Fibroblast of peridontal ligament (primary cell): ENCODE measurements at regions not wholly inside any gene's neighbourhood (a gene's known extent, or its start where the extent isn't known, plus 50 kb on each side); places are given as distances from the start of the nearest gene placed in this dataset.
A peak's percentile ranks its signal among the peaks of the same experiment; 100 is the strongest.

Experiments
- DNase-seq: peaks from one replicate; pipeline ENCODE4 v3.0.0-alpha.2; 2010; ENCODE audit errors: extremely low read depth

DNA sequence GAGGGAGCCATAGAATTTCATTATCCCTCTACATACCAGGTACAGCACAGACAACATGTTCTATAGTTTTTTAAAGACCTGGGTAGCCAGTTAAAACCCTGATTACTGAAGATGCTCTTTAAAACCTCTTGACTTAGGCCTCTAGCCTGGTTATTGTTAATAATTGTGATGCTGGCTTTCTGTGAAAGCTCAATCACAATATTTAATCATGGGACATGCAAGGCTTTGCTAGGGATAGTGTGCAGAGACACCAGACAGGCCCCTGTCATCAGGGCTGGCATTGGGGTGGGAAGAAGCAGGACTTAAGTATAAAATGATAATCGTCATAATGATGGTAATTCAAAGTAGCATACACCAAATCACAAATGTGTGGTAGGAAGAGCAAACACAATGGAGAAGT lies 274.4 kb downstream of the PTBP2 start:
- no peak for DNase-seq

DNA sequence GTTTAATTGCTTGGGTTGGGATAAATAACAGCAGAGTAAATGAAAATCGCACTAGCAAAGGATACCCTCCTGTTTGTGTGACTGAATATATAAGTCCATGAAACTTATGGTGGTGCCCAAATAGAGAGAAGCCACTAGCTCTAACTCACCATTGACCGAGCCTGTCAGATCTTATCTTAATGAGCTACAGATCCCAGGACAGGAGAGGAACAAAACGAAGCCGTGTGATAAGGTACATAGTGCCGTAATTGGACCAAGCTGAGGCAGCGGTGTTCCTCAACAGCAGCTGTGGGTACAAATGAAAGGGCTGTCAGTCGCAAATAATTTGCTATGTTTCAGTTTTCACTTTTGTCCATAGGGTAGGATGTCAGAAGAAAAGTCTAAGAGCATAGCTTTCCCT lies 276.1 kb downstream of the PTBP2 start:
- DNase-seq: no peak

DNA sequence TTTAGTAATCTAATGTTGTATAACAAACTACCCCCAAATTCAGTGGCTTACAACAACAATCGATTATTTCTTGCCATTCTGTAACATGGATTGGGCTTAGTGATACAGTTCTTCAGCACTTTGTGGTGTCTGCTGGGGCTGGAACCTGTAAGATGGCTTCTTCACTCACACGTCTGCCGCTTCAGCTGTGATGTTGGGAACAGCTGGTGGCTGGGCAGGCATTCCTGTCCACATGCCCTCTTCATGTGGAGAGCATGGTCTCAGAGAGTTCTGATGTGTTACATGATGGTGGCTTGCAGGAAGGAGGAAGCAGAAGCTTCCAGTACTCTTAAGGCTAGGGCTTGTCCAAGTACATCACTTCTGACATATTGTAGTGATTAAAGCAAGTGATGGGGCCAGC lies 276.9 kb downstream of the PTBP2 start:
- DNase-seq: no peak

DNA sequence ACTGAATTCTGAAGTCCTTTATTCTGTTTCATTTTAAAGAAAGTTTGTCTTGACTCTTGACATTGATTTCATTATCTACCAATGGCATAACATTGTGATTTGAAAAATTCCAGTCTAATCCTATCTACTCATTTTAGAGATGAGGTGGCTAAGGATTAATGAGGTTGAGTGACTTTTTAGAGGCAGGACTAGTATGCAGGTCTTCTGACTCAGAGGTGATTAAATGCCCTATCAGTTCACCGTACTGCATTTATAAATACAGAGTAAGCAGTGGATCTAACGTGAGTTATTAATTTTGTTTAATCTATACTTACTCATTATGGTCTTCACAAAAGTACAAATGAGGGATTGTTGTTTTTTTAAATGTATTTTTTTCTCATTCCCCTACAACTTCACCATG lies 277.6 kb downstream of the PTBP2 start:
- DNase-seq: no peak

DNA sequence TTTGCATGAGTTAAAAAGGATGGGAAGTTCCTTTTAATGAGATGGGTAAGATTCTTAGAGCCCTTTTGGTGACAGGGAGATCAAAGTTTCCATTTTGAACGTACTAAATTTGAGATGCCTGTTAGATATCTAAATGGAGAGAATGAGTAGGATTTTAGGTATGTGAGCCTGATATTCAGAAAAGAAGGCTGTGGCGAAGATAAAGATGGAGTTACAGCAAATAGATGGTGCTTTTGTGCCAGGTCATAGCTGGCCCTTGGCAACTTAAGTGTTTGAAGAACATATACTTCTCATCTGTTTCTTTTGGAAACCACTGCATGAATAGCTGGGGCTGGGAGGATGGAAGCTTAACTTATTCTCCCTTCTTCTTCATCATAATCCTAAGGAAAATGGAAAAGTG lies 282.5 kb downstream of the PTBP2 start:
- peak; percentile 23 for DNase-seq

DNA sequence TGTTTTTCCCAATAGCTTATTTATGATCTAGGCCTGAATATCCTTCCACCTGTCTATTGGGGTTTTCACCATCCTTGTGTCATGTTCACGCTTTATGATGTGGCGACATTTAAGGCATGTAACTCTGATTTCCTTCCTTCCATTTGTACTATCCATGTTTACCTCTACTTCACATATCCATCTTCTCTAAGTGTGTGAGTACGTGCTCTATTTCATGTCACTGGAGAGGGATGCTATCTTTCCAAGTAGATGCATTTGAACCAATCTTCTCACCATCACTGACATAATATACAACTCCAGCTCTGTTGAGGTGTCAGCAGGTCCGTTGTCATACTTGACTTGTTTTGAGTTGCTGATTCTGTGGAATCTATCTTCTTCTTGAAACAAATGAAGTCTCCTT lies 283.2 kb downstream of the PTBP2 start:
- DNase-seq: no peak

DNA sequence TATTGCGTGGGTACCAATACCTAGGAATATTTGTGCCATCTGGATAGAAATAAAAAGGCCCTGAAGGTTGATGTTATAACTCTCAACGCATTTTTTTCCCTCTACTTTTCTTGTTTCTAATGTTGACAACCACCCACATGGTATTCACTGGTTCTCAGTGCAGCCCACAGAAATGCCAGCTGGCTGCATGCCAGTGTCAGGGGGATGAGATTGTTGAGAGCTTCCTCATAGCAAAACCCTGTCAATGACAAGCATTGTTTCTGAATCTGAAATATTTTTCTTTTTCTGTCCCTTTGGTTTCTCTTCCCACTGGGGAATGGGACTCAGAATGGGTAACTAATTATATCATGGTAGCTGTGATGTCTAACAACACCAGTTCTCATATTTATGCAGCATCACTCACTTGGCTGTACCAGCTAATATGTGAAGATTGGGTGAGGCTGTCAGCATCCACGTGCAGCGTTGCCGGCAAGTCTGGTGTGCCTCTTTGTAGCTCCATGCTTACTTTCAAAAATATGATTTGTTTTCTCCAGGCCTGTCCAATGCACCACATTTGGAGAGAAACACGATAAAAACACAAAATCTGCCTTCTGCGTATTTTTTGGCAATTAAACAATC lies 284.6 kb downstream of the PTBP2 start:
- DNase-seq: peak; percentile 67

DNA sequence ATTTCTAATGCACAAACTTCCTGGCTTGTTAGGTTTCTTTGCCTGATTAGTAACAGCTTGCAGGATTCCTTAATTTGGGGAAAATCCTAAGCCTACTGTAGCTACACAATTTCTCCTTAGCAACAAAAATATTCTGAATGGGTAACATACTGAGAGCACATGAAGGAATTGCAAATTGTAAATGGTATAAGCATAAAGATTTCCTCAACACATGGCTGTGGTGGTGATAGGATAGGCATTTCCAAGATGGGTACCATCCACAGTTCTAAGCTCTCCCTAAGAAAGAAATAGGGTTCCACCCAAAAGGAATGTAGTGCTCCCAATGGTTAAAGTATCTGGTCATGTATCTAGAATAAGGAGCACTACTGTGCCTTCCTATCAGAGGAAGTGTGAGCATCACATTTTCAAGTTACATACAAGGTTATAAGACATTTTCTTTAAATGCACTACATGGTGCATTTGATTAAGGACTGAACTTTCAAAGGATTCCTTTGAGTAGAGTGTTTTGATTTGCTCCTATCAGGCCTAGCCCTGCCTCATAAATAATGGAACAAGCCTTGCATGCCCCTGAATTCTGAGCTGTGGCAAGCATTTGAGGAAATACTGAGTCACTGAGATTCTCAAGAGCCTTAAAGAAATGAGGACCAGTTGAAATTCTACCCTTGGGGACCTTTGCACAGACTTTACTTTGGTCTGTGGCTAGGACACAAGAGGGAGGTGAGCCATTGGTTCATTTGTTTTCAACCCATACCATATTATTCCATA lies 286.4 kb downstream of the PTBP2 start:
- DNase-seq: peak; percentile 26

DNA sequence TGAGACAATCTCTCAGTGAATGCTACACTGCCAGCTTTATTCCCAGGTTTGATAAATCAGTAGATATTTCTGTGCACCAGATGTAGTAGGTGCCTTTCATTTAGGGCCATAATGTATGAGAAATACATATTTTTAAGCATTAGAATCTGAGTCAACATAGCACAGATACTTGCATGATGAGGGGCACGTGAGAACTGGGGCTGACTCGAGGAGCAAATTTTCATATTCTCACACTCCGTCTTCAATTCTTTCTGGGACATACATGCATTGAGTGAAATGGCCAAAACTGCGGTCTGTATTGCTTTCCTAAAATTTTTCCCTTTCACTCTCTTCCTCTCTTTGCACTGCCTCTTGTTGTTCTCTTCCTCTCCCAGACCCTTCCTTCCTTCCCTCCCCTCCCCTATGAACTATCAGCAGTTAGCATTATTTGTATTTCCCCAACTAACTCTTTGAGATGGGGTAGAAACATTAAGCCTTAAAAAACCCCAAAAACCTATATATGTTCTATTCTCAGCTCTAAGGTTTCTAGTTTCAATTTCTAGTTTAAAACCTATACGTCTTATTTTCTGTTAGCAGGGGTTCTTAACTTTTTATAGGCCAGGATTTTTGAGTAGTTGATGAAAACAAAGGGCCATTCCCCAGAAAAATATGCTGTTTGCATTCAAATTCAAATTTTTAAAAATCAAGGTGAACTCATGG lies 289.1 kb downstream of the PTBP2 start:
- DNase-seq: no peak

DNA sequence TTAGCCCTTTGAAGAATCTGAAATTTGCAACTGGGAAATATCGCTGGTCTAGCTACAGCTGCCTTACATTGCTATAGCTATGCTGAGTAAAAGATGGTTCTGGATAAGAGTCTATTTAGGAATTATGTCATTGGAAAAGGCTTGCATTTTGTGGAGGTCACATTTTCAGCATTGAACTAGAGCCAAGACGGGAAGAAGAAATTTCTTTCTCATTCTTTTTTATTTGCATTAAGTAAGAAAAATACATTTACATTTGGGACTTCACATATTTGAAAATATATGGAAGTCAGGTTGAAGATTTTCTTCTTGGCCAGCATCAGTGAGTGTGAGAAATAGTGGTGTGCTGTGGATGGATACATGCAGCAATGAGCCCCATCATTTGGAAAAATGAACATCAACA lies 291.6 kb downstream of the PTBP2 start:
- DNase-seq: no peak

DNA sequence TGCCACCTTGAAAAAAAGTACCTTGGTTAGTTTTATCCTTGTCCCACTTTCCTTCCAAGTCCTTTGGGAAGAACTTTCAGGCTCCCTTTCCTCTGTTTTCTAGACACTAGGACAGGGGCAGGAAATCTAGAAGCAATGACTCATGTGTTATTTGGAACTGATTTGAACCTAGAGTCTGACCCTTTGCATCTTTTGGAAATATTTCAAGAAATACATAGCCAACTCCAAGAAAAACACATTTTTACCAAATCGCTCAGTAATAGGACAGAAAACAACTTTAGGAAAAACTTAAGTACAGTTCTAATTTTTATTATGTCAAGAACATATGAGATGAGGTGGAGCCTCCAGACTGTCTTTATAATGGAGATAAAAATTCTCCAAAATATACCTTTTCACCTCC lies 292.4 kb downstream of the PTBP2 start:
- DNase-seq: peak; percentile 77

DNA sequence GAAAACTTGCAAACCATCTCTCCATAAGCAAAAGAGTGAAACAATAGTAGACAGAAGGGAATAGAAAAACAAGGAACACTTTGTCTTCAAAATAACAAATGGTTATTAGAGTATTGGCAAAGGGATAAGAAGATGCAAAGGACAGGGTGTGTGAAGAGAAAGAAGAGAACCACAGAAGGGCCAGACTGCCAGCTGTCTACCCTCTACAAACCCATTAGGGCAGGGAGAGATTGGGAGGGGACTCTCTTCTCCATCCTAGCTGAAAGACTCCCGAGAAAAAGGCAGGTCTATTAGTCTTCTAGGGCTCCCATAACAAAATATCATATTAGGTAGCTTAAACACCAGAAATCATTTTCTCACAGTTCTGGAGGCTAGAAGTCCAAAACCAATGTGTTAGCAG lies 292.8 kb downstream of the PTBP2 start:
- no peak for DNase-seq

DNA sequence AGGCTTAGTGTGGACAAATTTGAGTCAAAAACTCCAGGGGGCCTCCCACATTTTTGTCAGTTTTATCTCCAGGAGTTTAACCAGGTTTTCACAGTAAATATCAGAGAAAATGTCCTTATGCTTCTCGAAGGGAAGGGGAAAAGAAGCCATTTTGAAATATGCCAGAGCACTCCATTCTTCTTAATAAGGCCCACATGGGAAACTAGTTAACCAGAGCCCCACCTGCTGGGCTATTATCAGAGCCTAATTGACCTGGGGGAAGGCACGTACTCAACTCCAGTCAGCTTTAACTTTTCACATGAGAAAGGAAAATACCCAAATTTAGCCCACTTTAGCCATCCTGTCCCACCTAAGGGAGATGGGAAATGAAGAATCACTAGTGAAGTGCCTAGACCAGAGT lies 296.3 kb downstream of the PTBP2 start:
- no peak for DNase-seq
